Keratinocyte (primary cell): ENCODE measurements at regions not wholly inside any gene's neighbourhood (a gene's known extent, or its start where the extent isn't known, plus 50 kb on each side); places are given as distances from the start of the nearest gene placed in this dataset.

Experiments used
- DNase-seq: peaks from one replicate; pipeline ENCODE4 v3.0.0-alpha.2; 2011; ENCODE audit warnings: low read depth, missing footprints, low spot score
- FAIRE-seq: peaks from 2 replicates; lab custom pipeline; 2011; peaks lifted over from hg19 to GRCh38; lab: Jason Lieb, UNC
- H2AFZ ChIP-seq: 2 replicates; pipeline ENCODE4 v1.6.0; 2012; ENCODE audit warnings: low read length, control low read depth, inconsistent platforms; ENCODE audit not compliant: control insufficient read depth
- H3K27ac ChIP-seq: 2 replicates; pipeline ENCODE4 v1.5.1; 2011; ENCODE audit warnings: low read length; ENCODE audit not compliant: control insufficient read depth, insufficient read depth
- H3K27me3 ChIP-seq: 3 replicates; pipeline ENCODE4 v1.6.0; 2011; ENCODE audit warnings: low read length; ENCODE audit not compliant: control insufficient read depth, insufficient read depth; ENCODE audit errors: extremely low read depth
- H3K36me3 ChIP-seq, 2 experiments: 2 replicates in 1 of 2; 3 replicates in 1 of 2; pipeline ENCODE4 v1.5.1; 2011; ENCODE audit warnings: low read length in 2 of 2, mild to moderate bottlenecking in 1 of 2; ENCODE audit not compliant: control insufficient read depth in 2 of 2, insufficient read depth in 2 of 2; ENCODE audit errors: extremely low read depth in 1 of 2
- H3K4me1 ChIP-seq: 3 replicates; pipeline ENCODE4 v1.5.1; 2011; ENCODE audit warnings: low read length; ENCODE audit not compliant: control insufficient read depth, insufficient read depth; ENCODE audit errors: extremely low read depth
- H3K4me2 ChIP-seq: 3 replicates; pipeline ENCODE4 v1.6.0; 2011; ENCODE audit warnings: low read depth, low read length; ENCODE audit not compliant: control insufficient read depth, insufficient read depth; ENCODE audit errors: extremely low read depth
- H3K4me3 ChIP-seq, 3 experiments: fragments of 200-600 bp in 1 of 3; sonication (generic) in 1 of 3; 2 replicates in 2 of 3; 3 replicates in 1 of 3; pipeline ENCODE4 v1.5.1; 2011 to 2016; ENCODE audit warnings: low read length in 3 of 3, mild to moderate bottlenecking in 3 of 3, control low read depth in 2 of 3, inconsistent platforms in 1 of 3, low read depth in 1 of 3, mixed read lengths in 1 of 3, mixed run types in 1 of 3, moderate library complexity in 1 of 3; ENCODE audit not compliant: control insufficient read depth in 2 of 3, insufficient read depth in 2 of 3; ENCODE audit errors: extremely low read depth in 1 of 3
- H3K79me2 ChIP-seq: 2 replicates; pipeline ENCODE4 v1.6.0; 2012; ENCODE audit warnings: low read length; ENCODE audit not compliant: control insufficient read depth, insufficient read depth
- H3K9ac ChIP-seq: 3 replicates; pipeline ENCODE4 v1.6.0; 2011; ENCODE audit warnings: low read length; ENCODE audit not compliant: control insufficient read depth, insufficient read depth; ENCODE audit errors: extremely low read depth
- H3K9me1 ChIP-seq: 3 replicates; pipeline ENCODE4 v1.6.0; 2011; ENCODE audit warnings: low read length; ENCODE audit not compliant: control insufficient read depth, insufficient read depth; ENCODE audit errors: extremely low read depth
- H3K9me3 ChIP-seq: 2 replicates; pipeline ENCODE4 v1.5.1; 2012; ENCODE audit warnings: low read depth, low read length; ENCODE audit not compliant: control insufficient read depth
- H4K20me1 ChIP-seq: 3 replicates; pipeline ENCODE4 v1.6.0; 2011; ENCODE audit warnings: low read length; ENCODE audit not compliant: control insufficient read depth, insufficient read depth; ENCODE audit errors: extremely low read depth
- CTCF ChIP-seq, 3 experiments: IDR thresholded peaks in 1 of 3; conservative IDR thresholded peaks in 1 of 3; optimal IDR thresholded peaks in 1 of 3; 2 replicates in 2 of 3; 3 replicates in 1 of 3; pipeline versions ENCODE3 to v1.5.1; 2011; ENCODE audit warnings: low read length in 3 of 3, mild to moderate bottlenecking in 3 of 3, moderate library complexity in 2 of 3, control low read depth in 1 of 3, inconsistent platforms in 1 of 3; ENCODE audit not compliant: insufficient read depth in 2 of 3; ENCODE audit errors: extremely low read depth in 1 of 3
- EZH2 ChIP-seq: IDR thresholded peaks from one replicate; pipeline ENCODE4 v1.6.1; 2012; ENCODE audit warnings: inconsistent platforms, mild to moderate bottlenecking, low read length, moderate library complexity
- dilution Hi-C: fragments of 300-500 bp; cut with MboI; formaldehyde crosslinking; loops from one replicate; pipeline ENCODE4 v1.7.0; 2020; ENCODE audit warnings: low sequenced_read_pairs; ENCODE audit not compliant: extremely low pct_ligation_motif_present

- Histone ChIP-seq H4K20me1 (no peaks in the 10 kb centered on the region), H3K4me2 (no peak overlapping the region), H2AFZ (no peak overlapping the region), H3K27me3 (no peaks in the 10 kb centered on the region), H3K9me1 (no peaks in the 10 kb centered on the region), H3K79me2 (no peaks in the 10 kb centered on the region), H3K4me3 (no peak overlapping the region), H3K9me3 (no peaks in the 10 kb centered on the region), H3K9ac (no peak overlapping the region), H3K36me3 (no peaks in the 10 kb centered on the region), H3K27ac (no peak overlapping the region), H3K4me1 (no peaks in the 10 kb centered on the region)
- DNase-seq = no peak
- dilution Hi-C loops = no loop called here
- no peak for FAIRE-seq
- no peak for TF ChIP-seq CTCF (optimal IDR thresholded peaks at IDR 0.05 in 1 of 3, IDR thresholded peaks at IDR 0.05 in 1 of 3, conservative IDR thresholded peaks at IDR 0.05 in 1 of 3; ENCODE audit: extremely low read depth in 1 of 3, insufficient read depth in 2 of 3, low read length in 3 of 3)
Observed at GRCh38 chr5:12332480-12332879, 428.2 kb upstream of the CTNND2 start.

DNA sequence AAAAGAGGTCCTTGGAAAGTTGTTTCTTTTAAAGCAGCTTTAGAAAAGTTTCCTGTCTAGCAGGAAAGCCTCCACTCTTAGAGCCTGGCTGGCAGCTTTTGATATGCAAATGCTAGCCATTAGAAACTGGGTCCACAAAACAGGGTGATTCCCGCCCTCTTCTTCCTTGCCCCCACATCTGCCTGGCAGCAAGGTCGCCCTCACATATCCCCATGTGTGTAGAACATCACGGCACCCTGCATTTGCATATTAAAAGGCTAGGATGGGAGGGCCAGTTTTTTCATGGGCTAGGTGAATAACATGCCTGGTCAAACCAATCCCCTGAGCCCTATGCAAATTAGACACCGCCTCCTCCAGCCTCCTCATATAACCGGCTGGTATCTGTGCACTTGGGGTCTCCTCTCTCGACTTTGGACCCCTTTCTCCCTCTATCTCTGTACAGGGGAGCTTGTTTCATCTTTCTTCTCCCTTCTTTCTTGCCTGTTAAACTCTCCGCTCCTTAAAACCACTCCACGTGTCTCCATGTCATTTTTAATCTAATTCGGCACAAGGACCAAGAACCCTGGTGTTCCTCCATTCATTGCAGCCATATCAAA lies 426.8 kb upstream of the CTNND2 start:
- Histone ChIP-seq H3K27ac (no peak overlapping the region), H4K20me1 (no peaks in the 10 kb centered on the region), H3K9me3 (no peaks in the 10 kb centered on the region), H3K9me1 (no peaks in the 10 kb centered on the region), H3K9ac (no peak overlapping the region), H3K27me3 (no peaks in the 10 kb centered on the region), H3K4me2 (no peak overlapping the region), H3K36me3 (no peaks in the 10 kb centered on the region), H3K4me3 (no peak overlapping the region), H2AFZ (no peak overlapping the region), H3K4me1 (no peaks in the 10 kb centered on the region), H3K79me2 (no peaks in the 10 kb centered on the region)
- dilution Hi-C loops = no loop called here
- FAIRE-seq (no peak), DNase-seq (no peak)
- TF ChIP-seq CTCF (optimal IDR thresholded peaks at IDR 0.05 in 1 of 3, IDR thresholded peaks at IDR 0.05 in 1 of 3, conservative IDR thresholded peaks at IDR 0.05 in 1 of 3; ENCODE audit: extremely low read depth in 1 of 3, insufficient read depth in 2 of 3, low read length in 3 of 3) (no peak), EZH2 (no peak)
